NCI-H128 (cell line): ENCODE measurements at regions not wholly inside any gene's neighbourhood (a gene's known extent, or its start where the extent isn't known, plus 50 kb on each side); places are given as distances from the start of the nearest gene placed in this dataset.

ENCODE experiments used
- DNase-seq: peaks from one replicate; lab custom pipeline; 2025; ENCODE audit not compliant: unreplicated experiment; lab: John Stamatoyannopoulos, UW

- no peak for DNase-seq
These were observed 796.2 kb upstream of the RBFOX1 start for GRCh38 chr16:6536411-6536810.

GRCh38 chr16:6531067-6531466 lies 801.6 kb upstream of the RBFOX1 start:
- DNase-seq = no peak

- no peak for DNase-seq
These were observed 804.4 kb upstream of the RBFOX1 start for GRCh38 chr16:6528217-6528616.

- DNase-seq = no peak
These were observed 805.0 kb upstream of the RBFOX1 start for GRCh38 chr16:6527646-6528045.

- no peak for DNase-seq
These were observed 808.1 kb upstream of the RBFOX1 start for GRCh38 chr16:6524501-6524900.

GRCh38 chr16:6517020-6517720 lies 815.5 kb upstream of the RBFOX1 start:
- no peak for DNase-seq

- no peak for DNase-seq
These were observed 820.1 kb upstream of the RBFOX1 start for GRCh38 chr16:6512512-6512911.

GRCh38 chr16:6510261-6510660 lies 822.4 kb upstream of the RBFOX1 start:
- no peak for DNase-seq

- DNase-seq = no peak
These were observed 833.2 kb upstream of the RBFOX1 start for GRCh38 chr16:6499413-6499812.

- DNase-seq = no peak
These were observed 833.8 kb upstream of the RBFOX1 start for GRCh38 chr16:6498858-6499257.

- no peak for DNase-seq
These were observed 835.6 kb upstream of the RBFOX1 start for GRCh38 chr16:6496996-6497395.

- DNase-seq = no peak
These were observed 837.0 kb upstream of the RBFOX1 start for GRCh38 chr16:6495486-6496210.

GRCh38 chr16:6494716-6495115 lies 837.9 kb upstream of the RBFOX1 start:
- DNase-seq = no peak

GRCh38 chr16:6493555-6493954 lies 839.1 kb upstream of the RBFOX1 start:
- no peak for DNase-seq

- DNase-seq = no peak
These were observed 839.9 kb upstream of the RBFOX1 start for GRCh38 chr16:6492742-6493141.

GRCh38 chr16:6484935-6485334 lies 847.7 kb upstream of the RBFOX1 start:
- no peak for DNase-seq

GRCh38 chr16:6484081-6484480 lies 848.6 kb upstream of the RBFOX1 start:
- DNase-seq = no peak

GRCh38 chr16:6483469-6484033 lies 849.1 kb upstream of the RBFOX1 start:
- DNase-seq = no peak

- DNase-seq = no peak
These were observed 849.8 kb upstream of the RBFOX1 start for GRCh38 chr16:6482696-6483468.

- DNase-seq = no peak
These were observed 850.8 kb upstream of the RBFOX1 start for GRCh38 chr16:6481894-6482293.

GRCh38 chr16:6453742-6454141 lies 878.9 kb upstream of the RBFOX1 start:
- no peak for DNase-seq
